OCI-LY3 (cell line): ENCODE measurements at regions not wholly inside any gene's neighbourhood (a gene's known extent, or its start where the extent isn't known, plus 50 kb on each side); places are given as distances from the start of the nearest gene placed in this dataset.

Experiments
- EZH2phosphoT487 ChIP-seq: fragments of 200-600 bp; shearing (Covaris generic); IDR thresholded peaks from 2 replicates; pipeline ENCODE4 v1.6.1; 2018; ENCODE audit warnings: antibody characterized with exemption, mixed run types, low read depth
- TF ChIP-seq, protein P1 (sequence below): fragments of 200-600, 300-600 bp; sonication (generic); IDR thresholded peaks from 2 replicates; pipeline ENCODE4 v1.5.1; 2014; ENCODE audit warnings: antibody characterized with exemption, low read length, low read depth

DNA sequence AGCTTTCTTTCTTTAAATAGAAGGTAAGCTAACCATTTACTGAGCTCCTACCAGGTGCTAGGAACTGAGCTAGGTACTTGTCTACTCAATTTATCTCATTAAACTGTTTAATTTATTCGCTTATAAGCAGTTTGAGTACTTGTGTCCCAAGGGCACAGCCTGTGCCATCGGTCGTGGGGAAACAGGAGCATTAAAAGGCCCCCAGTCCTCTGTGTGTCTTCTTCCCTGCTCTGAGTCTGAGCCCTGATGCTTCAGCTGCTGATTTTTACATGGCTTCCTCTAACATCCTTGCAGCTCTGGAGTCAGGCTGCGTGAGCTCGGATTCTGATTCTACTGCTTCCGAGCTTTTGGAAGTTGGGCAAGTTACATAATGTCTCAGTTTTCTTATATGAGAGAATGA lies 239.5 kb downstream of the EDEM1 start:
- TF ChIP-seq, protein P1, sequence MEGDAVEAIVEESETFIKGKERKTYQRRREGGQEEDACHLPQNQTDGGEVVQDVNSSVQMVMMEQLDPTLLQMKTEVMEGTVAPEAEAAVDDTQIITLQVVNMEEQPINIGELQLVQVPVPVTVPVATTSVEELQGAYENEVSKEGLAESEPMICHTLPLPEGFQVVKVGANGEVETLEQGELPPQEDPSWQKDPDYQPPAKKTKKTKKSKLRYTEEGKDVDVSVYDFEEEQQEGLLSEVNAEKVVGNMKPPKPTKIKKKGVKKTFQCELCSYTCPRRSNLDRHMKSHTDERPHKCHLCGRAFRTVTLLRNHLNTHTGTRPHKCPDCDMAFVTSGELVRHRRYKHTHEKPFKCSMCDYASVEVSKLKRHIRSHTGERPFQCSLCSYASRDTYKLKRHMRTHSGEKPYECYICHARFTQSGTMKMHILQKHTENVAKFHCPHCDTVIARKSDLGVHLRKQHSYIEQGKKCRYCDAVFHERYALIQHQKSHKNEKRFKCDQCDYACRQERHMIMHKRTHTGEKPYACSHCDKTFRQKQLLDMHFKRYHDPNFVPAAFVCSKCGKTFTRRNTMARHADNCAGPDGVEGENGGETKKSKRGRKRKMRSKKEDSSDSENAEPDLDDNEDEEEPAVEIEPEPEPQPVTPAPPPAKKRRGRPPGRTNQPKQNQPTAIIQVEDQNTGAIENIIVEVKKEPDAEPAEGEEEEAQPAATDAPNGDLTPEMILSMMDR: no peak
- TF ChIP-seq EZH2phosphoT487: no peak
